HuH-7 (cell line): ENCODE measurements at regions not wholly inside any gene's neighbourhood (a gene's known extent, or its start where the extent isn't known, plus 50 kb on each side); places are given as distances from the start of the nearest gene placed in this dataset.
"Not testable (repeated sequence)": the region's sequence is repeated elsewhere in the genome, so short reads cannot be mapped to it uniquely, and the experiment has no call there.

Source experiments
- DNase-seq: peaks from one replicate; pipeline ENCODE4 v3.0.0; 2011; ENCODE audit warnings: low spot score

- DNase-seq: not testable (repeated sequence)
Observed at GRCh38 chr9:2277644-2278043, 262.5 kb downstream of the SMARCA2 start.

- not testable (repeated sequence) for DNase-seq
Observed at GRCh38 chr9:2279138-2279537, 264.0 kb downstream of the SMARCA2 start.

- DNase-seq: no peak
Observed at GRCh38 chr9:2281031-2281802, 266.1 kb downstream of the SMARCA2 start.

- DNase-seq: no peak
Observed at GRCh38 chr9:2281803-2282185, 266.6 kb downstream of the SMARCA2 start.

GRCh38 chr9:2284770-2285169 is 269.6 kb downstream of the SMARCA2 start:
- no peak for DNase-seq

- no peak for DNase-seq
Observed at GRCh38 chr9:2285416-2286332, 270.5 kb downstream of the SMARCA2 start.

GRCh38 chr9:2286333-2286705 is 271.2 kb downstream of the SMARCA2 start:
- DNase-seq: no peak

- no peak for DNase-seq
Observed at GRCh38 chr9:2286825-2287455, 271.8 kb downstream of the SMARCA2 start.

- no peak for DNase-seq
Observed at GRCh38 chr9:2288309-2288708, 273.2 kb downstream of the SMARCA2 start.

GRCh38 chr9:2289263-2289662 is 274.1 kb downstream of the SMARCA2 start:
- DNase-seq: no peak

GRCh38 chr9:2290382-2290781 is 275.2 kb downstream of the SMARCA2 start:
- DNase-seq: no peak

GRCh38 chr9:2291980-2292704 is 277.0 kb downstream of the SMARCA2 start:
- DNase-seq: no peak

- DNase-seq: no peak
Observed at GRCh38 chr9:2292733-2293132, 277.6 kb downstream of the SMARCA2 start.

GRCh38 chr9:2297771-2298170 is 282.6 kb downstream of the SMARCA2 start:
- no peak for DNase-seq

GRCh38 chr9:2298217-2298616 is 283.1 kb downstream of the SMARCA2 start:
- DNase-seq: no peak

- DNase-seq: no peak
Observed at GRCh38 chr9:2299156-2299842, 284.2 kb downstream of the SMARCA2 start.

- DNase-seq: no peak
Observed at GRCh38 chr9:2299843-2300205, 284.7 kb downstream of the SMARCA2 start.

- DNase-seq: no peak
Observed at GRCh38 chr9:2300325-2300724, 285.2 kb downstream of the SMARCA2 start.

- DNase-seq: no peak
Observed at GRCh38 chr9:2302606-2303005, 287.5 kb downstream of the SMARCA2 start.

- no peak for DNase-seq
Observed at GRCh38 chr9:2303056-2303455, 287.9 kb downstream of the SMARCA2 start.

- no peak for DNase-seq
Observed at GRCh38 chr9:2307480-2307879, 292.3 kb downstream of the SMARCA2 start.

GRCh38 chr9:2311920-2312319 is 296.8 kb downstream of the SMARCA2 start:
- DNase-seq: no peak
